IgD-negative memory B cell (primary cell): ENCODE measurements at regions not wholly inside any gene's neighbourhood (a gene's known extent, or its start where the extent isn't known, plus 50 kb on each side); places are given as distances from the start of the nearest gene placed in this dataset.

Source experiments
- H3K27ac Mint-ChIP-seq, 3 donors: one replicate each; pipeline ENCODE4 v1.8.0; 2020 to 2022; ENCODE audit warnings: mild to moderate bottlenecking in 3 of 3, mixed read lengths in 3 of 3, moderate library complexity in 1 of 3
- H3K27me3 Mint-ChIP-seq: one replicate; pipeline ENCODE4 v1.8.0; 2021; ENCODE audit warnings: mixed read lengths
- H3K36me3 Mint-ChIP-seq: one replicate; pipeline ENCODE4 v1.8.0; 2020; ENCODE audit warnings: mild to moderate bottlenecking, mixed read lengths
- H3K4me1 Mint-ChIP-seq, 3 donors: one replicate each; pipeline ENCODE4 v1.8.0; 2020 to 2022; ENCODE audit warnings: mixed read lengths in 3 of 3, mild to moderate bottlenecking in 1 of 3
- H3K4me3 Mint-ChIP-seq, 4 donors: one replicate each; pipeline ENCODE4 v1.8.0; 2020 to 2022; ENCODE audit warnings: mild to moderate bottlenecking in 4 of 4, mixed read lengths in 4 of 4, moderate library complexity in 3 of 4
- H3K9me3 Mint-ChIP-seq, 3 donors: one replicate each; pipeline ENCODE4 v1.8.0; 2020 to 2021; ENCODE audit warnings: mixed read lengths in 3 of 3, mild to moderate bottlenecking in 1 of 3

GRCh38 chr9:106691627-106692026, 171.3 kb upstream of the ZNF462 start:
- Mint-ChIP-seq H3K4me1 (no peaks in the 10 kb centered on the region), H3K36me3 (no peaks in the 10 kb centered on the region), H3K27ac (no peak overlapping the region), H3K27me3 (peaks cover 1% of the 10 kb centered on the region), H3K4me3 (no peak overlapping the region), H3K9me3 (peaks cover 2 to 3% (median 3%) of the 10 kb centered on the region in 3 donors)

DNA sequence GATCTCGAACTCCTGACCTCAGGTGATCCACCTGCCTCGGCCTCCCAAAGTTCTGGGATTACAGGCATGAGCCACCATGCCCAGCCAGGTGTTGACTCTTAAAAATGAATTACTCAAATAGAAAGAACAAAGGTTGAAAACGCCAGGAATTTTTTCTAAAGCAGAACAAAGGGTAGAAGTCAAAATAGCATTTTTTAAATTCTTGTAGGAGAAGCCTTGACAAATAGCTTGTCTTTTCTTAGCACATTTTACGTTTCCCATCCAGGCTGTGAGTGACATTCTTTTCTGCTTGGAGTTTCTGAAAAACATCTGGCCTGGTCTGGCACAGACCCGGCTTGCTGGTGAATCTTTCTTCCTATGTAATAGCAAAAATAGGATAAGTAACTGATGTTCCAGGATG, 169.4 kb upstream of the ZNF462 start:
- Mint-ChIP-seq H3K36me3 (no peaks in the 10 kb centered on the region), H3K9me3 (peaks cover 2 to 9% (median 3%) of the 10 kb centered on the region in 3 donors), H3K27me3 (peaks cover 1% of the 10 kb centered on the region), H3K4me1 (no peaks in the 10 kb centered on the region), H3K27ac (no peak overlapping the region), H3K4me3 (no peak overlapping the region)

GRCh38 chr9:106696804-106697203, 166.2 kb upstream of the ZNF462 start:
- H3K4me3 Mint-ChIP-seq = no peak overlapping the region
- H3K27ac Mint-ChIP-seq = no peak overlapping the region
- H3K27me3 Mint-ChIP-seq = peaks cover 1% of the 10 kb centered on the region
- H3K36me3 Mint-ChIP-seq = no peaks in the 10 kb centered on the region
- no peaks in the 10 kb centered on the region for H3K4me1 Mint-ChIP-seq
- peaks cover 3 to 12% (median 3%) of the 10 kb centered on the region in 3 donors for H3K9me3 Mint-ChIP-seq

GRCh38 chr9:106697390-106697749, 165.6 kb upstream of the ZNF462 start:
- peak overlapping the region in 1 of 4 donors; percentile 23 for H3K4me3 Mint-ChIP-seq
- H3K4me1 Mint-ChIP-seq = no peaks in the 10 kb centered on the region
- peaks cover 3 to 14% (median 4%) of the 10 kb centered on the region in 3 donors for H3K9me3 Mint-ChIP-seq
- H3K36me3 Mint-ChIP-seq = no peaks in the 10 kb centered on the region
- peaks cover 1% of the 10 kb centered on the region for H3K27me3 Mint-ChIP-seq
- peak overlapping the region in 1 of 3 donors; percentile 32 for H3K27ac Mint-ChIP-seq

DNA sequence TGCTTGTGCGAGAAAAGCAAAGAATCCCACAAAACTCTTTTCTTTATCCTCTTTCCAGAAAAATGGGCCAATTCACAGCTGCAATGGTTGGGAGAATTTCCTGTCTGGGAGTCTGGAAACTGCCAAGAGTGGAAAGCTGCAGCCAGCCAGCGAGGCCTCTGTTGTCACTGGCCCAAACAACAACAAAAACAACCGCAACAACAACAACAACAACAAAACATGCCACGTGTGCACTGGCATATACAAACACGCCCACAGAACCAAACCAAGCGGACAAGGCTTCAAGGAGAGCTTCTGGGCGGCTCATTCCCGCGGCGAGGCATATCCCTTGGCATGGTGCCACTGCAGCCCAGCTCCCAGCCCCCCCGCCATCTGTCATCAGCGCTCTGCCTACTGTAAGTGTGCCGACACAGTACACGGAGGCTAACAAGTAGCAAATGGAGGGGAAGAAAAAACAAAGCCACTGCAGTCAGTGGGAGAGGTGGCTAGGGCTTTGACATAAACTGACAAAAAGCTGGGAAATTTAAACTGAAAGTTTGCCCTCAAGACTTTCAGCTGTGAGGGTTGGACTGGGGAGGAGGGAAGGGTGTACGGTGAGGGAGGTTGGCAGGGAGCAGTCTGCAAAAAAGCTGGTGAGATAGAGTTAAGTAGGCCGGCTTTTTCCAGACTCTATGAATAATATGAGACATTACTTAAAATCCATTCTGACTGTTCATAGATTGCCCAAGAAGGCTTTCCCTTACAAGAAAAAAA, 165.0 kb upstream of the ZNF462 start:
- Mint-ChIP-seq H3K27me3 (peaks cover 1% of the 10 kb centered on the region), H3K9me3 (peaks cover 3 to 14% (median 4%) of the 10 kb centered on the region in 3 donors), H3K4me3 (no peak overlapping the region), H3K36me3 (no peaks in the 10 kb centered on the region), H3K27ac (peak overlapping the region in 1 of 3 donors; percentile 32), H3K4me1 (no peaks in the 10 kb centered on the region)

DNA sequence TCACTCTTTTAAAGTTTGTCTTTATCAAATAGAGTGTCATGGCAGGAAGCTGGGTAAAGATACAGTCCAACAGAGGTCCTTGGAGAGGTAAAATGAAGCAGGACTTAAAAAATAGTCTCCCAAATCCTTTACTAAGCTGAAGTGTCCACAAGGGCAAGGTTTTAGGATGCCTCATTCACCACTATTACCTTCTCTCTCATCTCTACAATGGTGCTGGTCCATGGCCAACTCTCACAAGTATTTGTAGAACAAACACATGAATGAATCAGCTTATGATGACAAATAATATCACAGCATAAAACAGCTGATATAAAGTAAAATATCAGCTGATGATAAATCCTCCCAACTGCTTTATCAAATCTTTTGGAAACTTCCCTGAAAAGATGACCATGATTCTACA, 162.3 kb upstream of the ZNF462 start:
- Mint-ChIP-seq H3K27me3 (no peaks in the 10 kb centered on the region), H3K27ac (no peak overlapping the region), H3K36me3 (no peaks in the 10 kb centered on the region), H3K4me3 (no peak overlapping the region), H3K9me3 (peaks cover 3 to 17% (median 4%) of the 10 kb centered on the region in 3 donors), H3K4me1 (no peaks in the 10 kb centered on the region)

GRCh38 chr9:106701611-106702010, 161.4 kb upstream of the ZNF462 start:
- no peaks in the 10 kb centered on the region for H3K36me3 Mint-ChIP-seq
- no peaks in the 10 kb centered on the region for H3K27me3 Mint-ChIP-seq
- no peak overlapping the region for H3K27ac Mint-ChIP-seq
- peaks cover 1 to 17% (median 4%) of the 10 kb centered on the region in 3 donors for H3K9me3 Mint-ChIP-seq
- no peaks in the 10 kb centered on the region for H3K4me1 Mint-ChIP-seq
- no peak overlapping the region for H3K4me3 Mint-ChIP-seq

- no peaks in the 10 kb centered on the region for H3K4me1 Mint-ChIP-seq
- H3K9me3 Mint-ChIP-seq = peaks cover 4 to 11% (median 4%) of the 10 kb centered on the region in 3 donors
- peaks cover 1% of the 10 kb centered on the region for H3K36me3 Mint-ChIP-seq
- no peak overlapping the region for H3K27ac Mint-ChIP-seq
- no peaks in the 10 kb centered on the region for H3K27me3 Mint-ChIP-seq
- H3K4me3 Mint-ChIP-seq = no peak overlapping the region
Measured at GRCh38 chr9:106704056-106704615, 158.8 kb upstream of the ZNF462 start.

DNA sequence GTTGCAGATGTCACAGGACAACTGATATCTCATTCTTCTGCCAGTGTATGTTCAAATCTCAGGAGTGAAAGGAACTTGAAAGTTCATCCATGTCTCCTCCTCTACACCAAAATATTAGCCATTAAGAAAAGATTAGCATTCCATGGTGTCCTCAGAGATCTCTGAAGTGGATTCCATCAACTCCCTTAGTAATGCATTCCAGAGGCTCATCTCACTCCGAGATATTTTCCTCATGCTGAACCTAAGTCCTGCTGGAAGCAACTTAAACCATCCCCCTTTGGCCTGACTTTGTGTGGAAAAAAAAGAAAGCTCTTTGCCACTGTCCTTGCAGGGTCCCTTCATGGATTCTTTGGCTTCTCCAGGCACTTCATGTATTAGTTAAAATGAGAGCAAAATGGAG, 155.7 kb upstream of the ZNF462 start:
- Mint-ChIP-seq H3K9me3 (peaks cover 0 to 3% (median 2%) of the 10 kb centered on the region in 3 donors), H3K4me3 (no peak overlapping the region), H3K27ac (no peak overlapping the region), H3K27me3 (no peaks in the 10 kb centered on the region), H3K36me3 (peaks cover 1% of the 10 kb centered on the region), H3K4me1 (no peaks in the 10 kb centered on the region)

DNA sequence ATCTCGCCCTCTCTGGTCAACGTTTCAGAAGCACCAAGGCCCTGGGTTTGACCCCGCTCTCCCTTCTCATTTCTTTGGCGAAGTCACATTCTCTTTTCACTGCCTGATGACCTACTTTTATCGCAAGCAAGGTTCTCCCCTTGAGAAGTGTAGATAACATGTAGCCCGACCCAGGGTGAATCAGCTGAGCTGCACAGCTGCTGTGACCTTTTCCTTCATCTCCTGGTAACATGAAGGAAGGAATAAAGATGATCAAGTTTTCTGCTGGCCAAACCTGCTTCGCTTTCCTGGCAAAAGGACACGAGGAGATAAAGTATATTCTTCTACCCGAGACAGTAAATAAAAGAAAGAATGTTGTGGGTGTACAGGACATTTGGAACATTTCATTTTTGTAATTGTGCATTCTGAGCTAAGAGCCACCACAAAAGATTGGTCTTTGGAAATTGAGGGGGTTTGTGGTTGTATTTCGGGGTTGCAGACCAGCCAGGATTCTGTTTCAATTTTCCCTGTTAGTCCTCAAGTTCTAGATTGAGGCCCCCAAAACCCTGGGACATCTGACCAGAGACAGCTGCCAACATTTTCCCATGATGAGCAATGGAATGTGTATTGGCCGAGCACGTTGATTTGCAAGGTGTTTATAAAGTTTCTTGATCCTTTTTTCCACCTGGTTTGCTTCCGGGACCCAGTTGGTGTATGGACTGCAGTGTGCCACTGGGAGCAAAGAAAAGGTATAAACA, 155.1 kb upstream of the ZNF462 start:
- peaks cover 0 to 3% (median 2%) of the 10 kb centered on the region in 3 donors for H3K9me3 Mint-ChIP-seq
- H3K4me3 Mint-ChIP-seq = no peak overlapping the region
- H3K27ac Mint-ChIP-seq = no peak overlapping the region
- H3K27me3 Mint-ChIP-seq = no peaks in the 10 kb centered on the region
- H3K4me1 Mint-ChIP-seq = no peaks in the 10 kb centered on the region
- H3K36me3 Mint-ChIP-seq = peaks cover 1% of the 10 kb centered on the region

- H3K9me3 Mint-ChIP-seq = peaks cover 0 to 3% (median 2%) of the 10 kb centered on the region in 3 donors
- no peaks in the 10 kb centered on the region for H3K4me1 Mint-ChIP-seq
- H3K27ac Mint-ChIP-seq = no peak overlapping the region
- peaks cover 1% of the 10 kb centered on the region for H3K36me3 Mint-ChIP-seq
- no peak overlapping the region for H3K4me3 Mint-ChIP-seq
- H3K27me3 Mint-ChIP-seq = no peaks in the 10 kb centered on the region
Measured at GRCh38 chr9:106708475-106709146, 154.4 kb upstream of the ZNF462 start.

GRCh38 chr9:106712279-106712678, 150.7 kb upstream of the ZNF462 start:
- Mint-ChIP-seq H3K27me3 (peaks cover 1% of the 10 kb centered on the region), H3K4me3 (no peak overlapping the region), H3K36me3 (no peaks in the 10 kb centered on the region), H3K27ac (no peak overlapping the region), H3K9me3 (peaks cover 0 to 2% (median 0%) of the 10 kb centered on the region in 3 donors), H3K4me1 (no peaks in the 10 kb centered on the region)

GRCh38 chr9:106713206-106713605, 149.8 kb upstream of the ZNF462 start:
- peaks cover 1% of the 10 kb centered on the region for H3K27me3 Mint-ChIP-seq
- no peaks in the 10 kb centered on the region for H3K9me3 Mint-ChIP-seq
- no peak overlapping the region for H3K27ac Mint-ChIP-seq
- no peak overlapping the region for H3K4me3 Mint-ChIP-seq
- no peaks in the 10 kb centered on the region for H3K4me1 Mint-ChIP-seq
- no peaks in the 10 kb centered on the region for H3K36me3 Mint-ChIP-seq

DNA sequence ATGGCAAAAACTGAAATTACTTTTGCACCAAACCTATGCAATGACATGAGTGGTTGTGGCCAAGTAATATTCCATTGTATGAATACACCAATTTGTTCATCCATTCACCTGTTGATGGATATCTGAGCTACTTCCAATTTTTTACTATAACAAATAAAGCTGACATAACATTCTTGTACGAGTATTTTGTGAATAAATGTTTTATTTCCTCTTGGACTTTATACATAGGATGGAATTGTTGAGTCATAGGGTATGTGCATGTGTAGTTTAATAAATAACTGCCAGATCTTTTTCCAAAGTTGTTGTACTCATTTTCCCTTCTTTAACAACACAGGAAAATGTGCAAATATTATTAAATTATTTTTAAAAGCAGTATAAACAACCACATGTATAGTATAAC, 146.1 kb upstream of the ZNF462 start:
- H3K36me3 Mint-ChIP-seq = no peaks in the 10 kb centered on the region
- peaks cover 1% of the 10 kb centered on the region for H3K27me3 Mint-ChIP-seq
- no peaks in the 10 kb centered on the region for H3K4me1 Mint-ChIP-seq
- H3K27ac Mint-ChIP-seq = no peak overlapping the region
- no peak overlapping the region for H3K4me3 Mint-ChIP-seq
- no peaks in the 10 kb centered on the region for H3K9me3 Mint-ChIP-seq

DNA sequence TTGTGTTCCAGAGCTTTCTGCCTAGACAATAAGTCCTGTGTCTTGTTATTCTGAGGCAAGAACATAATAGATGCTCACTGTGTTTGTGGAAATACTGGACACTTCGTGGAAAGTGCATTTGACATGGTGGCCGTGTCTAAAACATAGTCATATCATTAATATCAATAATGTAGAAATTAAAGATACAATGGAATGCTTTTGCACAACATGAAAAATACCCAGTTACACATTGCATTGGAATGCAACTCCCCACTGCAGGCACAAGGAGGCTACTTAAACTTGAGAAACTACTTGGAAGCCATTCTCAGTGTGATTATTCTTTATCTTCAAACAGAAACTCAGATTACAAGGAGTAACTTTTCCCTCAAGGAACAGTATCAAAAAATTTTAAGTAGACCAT, 145.3 kb upstream of the ZNF462 start:
- H3K27me3 Mint-ChIP-seq = peaks cover 1% of the 10 kb centered on the region
- H3K9me3 Mint-ChIP-seq = no peaks in the 10 kb centered on the region
- H3K4me1 Mint-ChIP-seq = no peaks in the 10 kb centered on the region
- no peak overlapping the region for H3K27ac Mint-ChIP-seq
- H3K4me3 Mint-ChIP-seq = no peak overlapping the region
- no peaks in the 10 kb centered on the region for H3K36me3 Mint-ChIP-seq
